ENCODE measurements at regions not wholly inside any gene's neighbourhood (a gene's known extent, or its start where the extent isn't known, plus 50 kb on each side); places are given as distances from the start of the nearest gene placed in this dataset.

- H3K27me3 ChIP-seq (ENCODE audit: control insufficient read depth in 1 of 2, insufficient read depth in 2 of 2, low read length in 2 of 2), result no peaks in the 10 kb centered on the region
- H3K4me3 ChIP-seq (ENCODE audit: low read depth in 1 of 2, low read length in 2 of 2), result no peak overlapping the region
- no peak overlapping the region for H3K27ac ChIP-seq (ENCODE audit: low read depth, low read length)
- no peaks in the 10 kb centered on the region for H3K4me1 ChIP-seq (ENCODE audit: control insufficient read depth in 1 of 2, insufficient read depth in 2 of 2, low read length in 2 of 2)
- no peaks in the 10 kb centered on the region for H3K36me3 ChIP-seq (ENCODE audit: control insufficient read depth in 1 of 2, insufficient read depth in 2 of 2, low read length in 2 of 2)
- no peak overlapping the region for H3K9ac ChIP-seq (ENCODE audit: low read depth in 1 of 2, low read length in 2 of 2)
- H3K9me3 ChIP-seq (ENCODE audit: control insufficient read depth in 1 of 2, low read length in 2 of 2), result no peaks in the 10 kb centered on the region
Observed at GRCh38 chr10:25114036-25114411, 60.8 kb upstream of the GPR158 start.

GRCh38 chr10:25117757-25118156, 57.0 kb upstream of the GPR158 start:
- no peaks in the 10 kb centered on the region for H3K27me3 ChIP-seq (ENCODE audit: control insufficient read depth in 1 of 2, insufficient read depth in 2 of 2, low read length in 2 of 2)
- no peaks in the 10 kb centered on the region for H3K9me3 ChIP-seq (ENCODE audit: control insufficient read depth in 1 of 2, low read length in 2 of 2)
- no peaks in the 10 kb centered on the region for H3K36me3 ChIP-seq (ENCODE audit: control insufficient read depth in 1 of 2, insufficient read depth in 2 of 2, low read length in 2 of 2)
- no peak overlapping the region for H3K4me3 ChIP-seq (ENCODE audit: low read depth in 1 of 2, low read length in 2 of 2)
- no peak overlapping the region for H3K27ac ChIP-seq (ENCODE audit: low read depth, low read length)
- no peak overlapping the region for H3K9ac ChIP-seq (ENCODE audit: low read depth in 1 of 2, low read length in 2 of 2)
- H3K4me1 ChIP-seq (ENCODE audit: control insufficient read depth in 1 of 2, insufficient read depth in 2 of 2, low read length in 2 of 2), result no peaks in the 10 kb centered on the region

GRCh38 chr10:25120188-25120587, 54.6 kb upstream of the GPR158 start:
- Histone ChIP-seq H3K4me3 (ENCODE audit: low read depth in 1 of 2, low read length in 2 of 2) (no peak overlapping the region), H3K36me3 (ENCODE audit: control insufficient read depth in 1 of 2, insufficient read depth in 2 of 2, low read length in 2 of 2) (no peaks in the 10 kb centered on the region), H3K4me1 (ENCODE audit: control insufficient read depth in 1 of 2, insufficient read depth in 2 of 2, low read length in 2 of 2) (no peaks in the 10 kb centered on the region), H3K27me3 (ENCODE audit: control insufficient read depth in 1 of 2, insufficient read depth in 2 of 2, low read length in 2 of 2) (no peaks in the 10 kb centered on the region), H3K9me3 (ENCODE audit: control insufficient read depth in 1 of 2, low read length in 2 of 2) (no peaks in the 10 kb centered on the region), H3K27ac (ENCODE audit: low read depth, low read length) (no peak overlapping the region), H3K9ac (ENCODE audit: low read depth in 1 of 2, low read length in 2 of 2) (no peak overlapping the region)
